Body of pancreas (tissue), 4 donors: ENCODE measurements at regions not wholly inside any gene's neighbourhood (a gene's known extent, or its start where the extent isn't known, plus 50 kb on each side); places are given as distances from the start of the nearest gene placed in this dataset.

Experiments used
- ATAC-seq: fragments of 150-250 bp; one replicate; pipeline ENCODE4 v1.9.1; 2016
- DNase-seq, 4 donors: peaks; one replicate each; pipeline ENCODE4 v3.0.0-alpha.2; 2019
- H3K27ac ChIP-seq, 4 donors: fragments of 200-600 bp; sonication (generic); 1 replicate in 3 of 4; 2 replicates in 1 of 4; pipeline versions ENCODE4 v1.5.1 to v1.6.1; 2016 to 2019; ENCODE audit warnings: mild to moderate bottlenecking in 1 of 4, mixed read lengths in 1 of 4, moderate library complexity in 1 of 4
- H3K27me3 ChIP-seq, 2 donors: fragments of 200-600 bp; sonication (generic); one replicate each; pipeline ENCODE4 v1.6.0; 2016; ENCODE audit warnings: mild to moderate bottlenecking in 1 of 2
- H3K36me3 ChIP-seq, 2 donors: fragments of 200-600 bp; sonication (generic); replicated peaks in 1 of 2; 2 replicates each; pipeline ENCODE4 v1.5.1; 2016; ENCODE audit warnings: low read depth in 2 of 2; ENCODE audit not compliant: insufficient read depth in 1 of 2
- H3K4me1 ChIP-seq: fragments of 200-600 bp; sonication (generic); one replicate; pipeline ENCODE4 v1.6.0; 2016
- H3K4me3 ChIP-seq, 2 donors: fragments of 200-600 bp; sonication (generic); 1 replicate in 1 of 2; 2 replicates in 1 of 2; pipeline ENCODE4 v1.5.1; 2016 to 2019
- H3K9me3 ChIP-seq, 3 donors: fragments of 200-600 bp; sonication (generic); 1 replicate in 2 of 3; 2 replicates in 1 of 3; pipeline ENCODE4 v1.5.1; 2016
- CTCF ChIP-seq, 7 experiments: fragments of 450-650 bp in 4 of 7; fragments of 200-600 bp in 3 of 7; sonication (generic) in 3 of 7; IDR thresholded peaks; one replicate each; pipeline ENCODE4 v1.5.1; 2016 to 2019; ENCODE audit warnings: antibody characterized with exemption in 7 of 7
- POLR2A ChIP-seq, 3 donors: fragments of 450-650 bp; IDR thresholded peaks; one replicate each; pipeline ENCODE4 v1.6.1; 2016; ENCODE audit warnings: antibody characterized with exemption in 3 of 3, mild to moderate bottlenecking in 2 of 3
- WGBS, 2 donors: methylation state at CpG; one replicate each; pipeline ENCODE4 v1.1.5; 2017; 5-methylcytosine and 5-hydroxymethylcytosine counted together
- intact Hi-C: fragments of 100-400 bp; cut with DNase I; formaldehyde crosslinking; loops from one replicate; pipeline ENCODE4 v1.15.1; 2023

GRCh38 chr12:78726854-78727253 is 137.7 kb upstream of the SYT1 start:
- intact Hi-C loops: no loop called here
- no peaks in the 10 kb centered on the region for H3K27me3 ChIP-seq
- no peak overlapping the region for H3K4me3 ChIP-seq
- no peak for DNase-seq
- TF ChIP-seq CTCF (IDR thresholded peaks at IDR 0.05) (no peak), POLR2A (IDR thresholded peaks at IDR 0.05) (no peak)
- no peaks in the 10 kb centered on the region for H3K36me3 ChIP-seq
- ATAC-seq: no peak
- WGBS, 2 donors: 24 to 26% methylated on average over 2 of the region's 2 CpGs
- no peaks in the 10 kb centered on the region for H3K9me3 ChIP-seq
- H3K4me1 ChIP-seq: no peaks in the 10 kb centered on the region
- H3K27ac ChIP-seq: no peak overlapping the region

- TF ChIP-seq POLR2A (IDR thresholded peaks at IDR 0.05) (no peak), CTCF (IDR thresholded peaks at IDR 0.05) (no peak)
- ATAC-seq: no peak
- H3K4me1 ChIP-seq: no peaks in the 10 kb centered on the region
- no peak for DNase-seq
- no peak overlapping the region for H3K4me3 ChIP-seq
- no peaks in the 10 kb centered on the region for H3K9me3 ChIP-seq
- no peaks in the 10 kb centered on the region for H3K27me3 ChIP-seq
- no peaks in the 10 kb centered on the region for H3K36me3 ChIP-seq
- H3K27ac ChIP-seq: no peak overlapping the region
- intact Hi-C loops: no loop called here
- 83 to 92% methylated on average over 1 of the region's 1 CpG for WGBS, 2 donors
Measured at GRCh38 chr12:78732481-78732880, 132.1 kb upstream of the SYT1 start.

GRCh38 chr12:78739653-78740052 is 124.9 kb upstream of the SYT1 start:
- ATAC-seq (no peak), DNase-seq (no peak)
- Histone ChIP-seq H3K4me3 (no peak overlapping the region), H3K27me3 (no peaks in the 10 kb centered on the region), H3K27ac (no peak overlapping the region), H3K36me3 (no peaks in the 10 kb centered on the region), H3K9me3 (no peaks in the 10 kb centered on the region), H3K4me1 (no peaks in the 10 kb centered on the region)
- intact Hi-C loops: no loop called here
- no peak for TF ChIP-seq CTCF (IDR thresholded peaks at IDR 0.05)
- 82 to 83% methylated on average over 4 of the region's 4 CpGs for WGBS, 2 donors

GRCh38 chr12:78746001-78746400 is 118.6 kb upstream of the SYT1 start:
- Histone ChIP-seq H3K27me3 (no peaks in the 10 kb centered on the region), H3K4me3 (no peak overlapping the region), H3K4me1 (no peaks in the 10 kb centered on the region), H3K9me3 (no peaks in the 10 kb centered on the region), H3K27ac (no peak overlapping the region), H3K36me3 (no peaks in the 10 kb centered on the region)
- WGBS, 2 donors: 80 to 84% methylated on average over 2 of the region's 2 CpGs
- DNase-seq (no peak), ATAC-seq (no peak)
- intact Hi-C loops: no loop called here
- no peak for TF ChIP-seq CTCF (IDR thresholded peaks at IDR 0.05)
- no peak for TF ChIP-seq POLR2A (IDR thresholded peaks at IDR 0.05)

- Histone ChIP-seq H3K9me3 (no peaks in the 10 kb centered on the region), H3K27me3 (no peaks in the 10 kb centered on the region), H3K4me3 (no peak overlapping the region), H3K27ac (no peak overlapping the region), H3K4me1 (no peaks in the 10 kb centered on the region), H3K36me3 (no peaks in the 10 kb centered on the region)
- ATAC-seq (no peak), DNase-seq (no peak)
- intact Hi-C loops: no loop called here
- TF ChIP-seq CTCF (IDR thresholded peaks at IDR 0.05): no peak
- no peak for TF ChIP-seq POLR2A (IDR thresholded peaks at IDR 0.05)
- 92 to 96% methylated on average over 1 of the region's 1 CpG for WGBS, 2 donors
Measured at GRCh38 chr12:78753058-78753457, 111.5 kb upstream of the SYT1 start.
